ENCODE measurements at regions not wholly inside any gene's neighbourhood (a gene's known extent, or its start where the extent isn't known, plus 50 kb on each side); places are given as distances from the start of the nearest gene placed in this dataset.
A peak's percentile ranks its signal among the peaks of the same experiment; 100 is the strongest.

- TF ChIP-seq, protein P1, sequence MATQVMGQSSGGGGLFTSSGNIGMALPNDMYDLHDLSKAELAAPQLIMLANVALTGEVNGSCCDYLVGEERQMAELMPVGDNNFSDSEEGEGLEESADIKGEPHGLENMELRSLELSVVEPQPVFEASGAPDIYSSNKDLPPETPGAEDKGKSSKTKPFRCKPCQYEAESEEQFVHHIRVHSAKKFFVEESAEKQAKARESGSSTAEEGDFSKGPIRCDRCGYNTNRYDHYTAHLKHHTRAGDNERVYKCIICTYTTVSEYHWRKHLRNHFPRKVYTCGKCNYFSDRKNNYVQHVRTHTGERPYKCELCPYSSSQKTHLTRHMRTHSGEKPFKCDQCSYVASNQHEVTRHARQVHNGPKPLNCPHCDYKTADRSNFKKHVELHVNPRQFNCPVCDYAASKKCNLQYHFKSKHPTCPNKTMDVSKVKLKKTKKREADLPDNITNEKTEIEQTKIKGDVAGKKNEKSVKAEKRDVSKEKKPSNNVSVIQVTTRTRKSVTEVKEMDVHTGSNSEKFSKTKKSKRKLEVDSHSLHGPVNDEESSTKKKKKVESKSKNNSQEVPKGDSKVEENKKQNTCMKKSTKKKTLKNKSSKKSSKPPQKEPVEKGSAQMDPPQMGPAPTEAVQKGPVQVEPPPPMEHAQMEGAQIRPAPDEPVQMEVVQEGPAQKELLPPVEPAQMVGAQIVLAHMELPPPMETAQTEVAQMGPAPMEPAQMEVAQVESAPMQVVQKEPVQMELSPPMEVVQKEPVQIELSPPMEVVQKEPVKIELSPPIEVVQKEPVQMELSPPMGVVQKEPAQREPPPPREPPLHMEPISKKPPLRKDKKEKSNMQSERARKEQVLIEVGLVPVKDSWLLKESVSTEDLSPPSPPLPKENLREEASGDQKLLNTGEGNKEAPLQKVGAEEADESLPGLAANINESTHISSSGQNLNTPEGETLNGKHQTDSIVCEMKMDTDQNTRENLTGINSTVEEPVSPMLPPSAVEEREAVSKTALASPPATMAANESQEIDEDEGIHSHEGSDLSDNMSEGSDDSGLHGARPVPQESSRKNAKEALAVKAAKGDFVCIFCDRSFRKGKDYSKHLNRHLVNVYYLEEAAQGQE (IDR thresholded peaks at IDR 0.05; ENCODE audit: unreplicated experiment), result no peak
- no peak for TF ChIP-seq POLR2AphosphoS5 (IDR thresholded peaks at IDR 0.05; ENCODE audit: low read depth)
- 0 out of 4 replicates have a peak, but pooled peaks of 1 of the 2 experiments have one; percentile 4 for TF ChIP-seq CTCF (conservative IDR thresholded peaks at IDR 0.05; ENCODE audit: low read depth in 2 of 2)
Observed at GRCh38 chr6:169381988-169382387, 128.3 kb upstream of the THBS2 start.

All from GM23338 (cell line).